ENCODE measurements at regions not wholly inside any gene's neighbourhood (a gene's known extent, or its start where the extent isn't known, plus 50 kb on each side); places are given as distances from the start of the nearest gene placed in this dataset.

DNA sequence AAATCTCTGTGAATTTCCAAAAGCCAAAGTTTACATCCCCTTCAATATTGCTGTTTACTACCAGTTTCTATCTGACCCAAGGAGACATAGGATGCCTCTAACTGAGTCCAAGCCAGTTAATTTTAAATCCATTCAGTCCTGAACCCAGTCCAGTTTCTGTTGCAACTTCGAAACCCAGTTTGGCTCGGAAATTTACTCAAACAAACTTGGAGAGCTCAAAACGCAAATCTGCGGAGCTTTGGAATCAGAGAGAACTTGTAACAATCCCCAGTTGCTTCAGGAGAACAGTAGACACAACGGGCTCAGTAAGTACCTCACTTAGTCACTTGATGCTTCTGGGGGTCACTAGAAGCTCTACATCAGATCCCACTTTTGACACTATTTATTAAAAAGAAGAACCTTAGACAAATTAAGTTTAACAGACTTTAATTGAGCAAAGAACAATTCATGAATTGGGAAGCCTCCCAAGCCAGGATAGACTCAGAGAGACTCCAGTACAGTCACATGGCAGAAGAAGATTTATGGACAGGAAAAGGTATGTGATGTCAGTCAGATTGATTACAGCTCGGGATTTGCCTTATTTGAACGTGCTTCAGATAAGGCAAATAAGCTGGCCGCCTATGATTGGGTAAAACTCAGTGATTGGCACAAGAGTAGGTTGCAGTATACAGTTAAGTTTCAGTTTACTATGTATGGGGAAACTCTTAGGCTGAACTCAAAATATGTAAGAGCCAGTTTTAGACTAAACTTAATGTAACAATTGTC lies 118.0 kb downstream of the RFPL4B start:
- CTCF ChIA-PET: interaction anchor here (0.5 to 1.7 kb wide), 3 partner anchors 23 to 45 kb away, joined by 3 to 5 read pairs (median 3); no protein-coding TSS in a partner anchor
- H3K27ac ChIP-seq (ENCODE audit: low read depth in 2 of 2, low read length in 1 of 2): no peak overlapping the region
- 76% methylated on average over 8 of the region's 8 CpGs for WGBS (ENCODE audit: low lambda C conversion rate)
- no peaks in the 10 kb centered on the region for H3K79me2 ChIP-seq (ENCODE audit: insufficient read depth)
- H2AFZ ChIP-seq (ENCODE audit: low read depth): no peak overlapping the region
- POLR2A ChIA-PET: no interaction called here
- no peaks in the 10 kb centered on the region for H3K27me3 ChIP-seq (ENCODE audit: insufficient read depth)
- H3K9me3 ChIP-seq: no peaks in the 10 kb centered on the region
- H4K20me1 ChIP-seq (ENCODE audit: insufficient read depth): no peaks in the 10 kb centered on the region
- no peak for DNase-seq
- no peak overlapping the region for H3K4me2 ChIP-seq
- no peaks in the 10 kb centered on the region for H3K9me2 ChIP-seq
- no peaks in the 10 kb centered on the region for H3F3A ChIP-seq (replicated peaks; ENCODE audit: insufficient read depth)
- H3K4me3 ChIP-seq (ENCODE audit: low read depth in 2 of 2, low read length in 1 of 2): no peak overlapping the region
- H3K36me3 ChIP-seq (replicated peaks in 1 of 2; ENCODE audit: control insufficient read depth in 1 of 2, insufficient read depth in 2 of 2, low read length in 1 of 2): no peaks in the 10 kb centered on the region
- TF ChIP-seq CTCF (IDR thresholded peaks at IDR 0.05) (no peak), ELF1 (IDR thresholded peaks at IDR 0.05) (no peak), USF2 (IDR thresholded peaks at IDR 0.05; ENCODE audit: borderline replicate concordance, low read depth, low read length) (no peak), TEAD4 (IDR thresholded peaks at IDR 0.05; ENCODE audit: borderline replicate concordance, insufficient read depth) (no peak), EZH2phosphoT487 (IDR thresholded peaks at IDR 0.05; ENCODE audit: borderline replicate concordance, low read depth) (no peak), FOXM1 (IDR thresholded peaks at IDR 0.05; ENCODE audit: low read depth) (no peak), SMC3 (IDR thresholded peaks at IDR 0.05; ENCODE audit: low read depth, low read length) (no peak), GABPA (IDR thresholded peaks at IDR 0.05; ENCODE audit: low read depth) (no peak), MXI1 (IDR thresholded peaks at IDR 0.05; ENCODE audit: low read depth, low read length) (no peak), RAD21 (IDR thresholded peaks at IDR 0.05; ENCODE audit: low read length) (no peak), MEF2A (IDR thresholded peaks at IDR 0.05; ENCODE audit: borderline replicate concordance, low read depth) (no peak)
- TF ChIP-seq, protein P1, sequence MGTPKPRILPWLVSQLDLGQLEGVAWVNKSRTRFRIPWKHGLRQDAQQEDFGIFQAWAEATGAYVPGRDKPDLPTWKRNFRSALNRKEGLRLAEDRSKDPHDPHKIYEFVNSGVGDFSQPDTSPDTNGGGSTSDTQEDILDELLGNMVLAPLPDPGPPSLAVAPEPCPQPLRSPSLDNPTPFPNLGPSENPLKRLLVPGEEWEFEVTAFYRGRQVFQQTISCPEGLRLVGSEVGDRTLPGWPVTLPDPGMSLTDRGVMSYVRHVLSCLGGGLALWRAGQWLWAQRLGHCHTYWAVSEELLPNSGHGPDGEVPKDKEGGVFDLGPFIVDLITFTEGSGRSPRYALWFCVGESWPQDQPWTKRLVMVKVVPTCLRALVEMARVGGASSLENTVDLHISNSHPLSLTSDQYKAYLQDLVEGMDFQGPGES (IDR thresholded peaks at IDR 0.05; ENCODE audit: low read depth, low read length): no peak
- peaks cover 0 to 10% of the 10 kb centered on the region in 2 experiments; a peak in 2 of 4 replicates for H3K4me1 ChIP-seq (ENCODE audit: control insufficient read depth in 1 of 2, insufficient read depth in 2 of 2, low read depth in 1 of 2, low read length in 1 of 2)
- H3K9ac ChIP-seq: no peak overlapping the region

All from SK-N-SH (cell line).